ENCODE measurements at regions not wholly inside any gene's neighbourhood (a gene's known extent, or its start where the extent isn't known, plus 50 kb on each side); places are given as distances from the start of the nearest gene placed in this dataset.

DNA sequence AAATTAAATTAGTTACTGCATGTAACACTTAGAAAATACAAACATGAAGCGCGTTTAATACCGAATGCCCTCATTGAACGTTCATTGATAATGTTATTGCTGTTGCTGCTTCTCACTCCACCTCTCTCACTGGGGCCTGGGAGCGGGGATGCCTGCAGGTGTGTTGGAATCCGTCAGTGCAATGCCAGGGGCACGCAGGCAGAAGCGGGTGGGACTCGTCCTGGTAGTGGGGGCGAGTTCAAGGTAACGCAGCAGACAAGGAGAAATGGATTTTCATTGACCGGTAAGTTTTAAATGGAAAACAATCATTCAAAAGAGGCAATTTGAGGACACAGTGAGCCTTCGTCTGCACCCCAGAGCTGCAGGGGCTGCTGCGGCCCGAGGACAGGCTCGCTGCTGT, 71.2 kb upstream of the AFDN start:
- no peak for DNase-seq (ENCODE audit: low spot score)

- DNase-seq (ENCODE audit: low spot score): no peak
Observed at GRCh38 chr6:167756597-167756996, 70.1 kb upstream of the AFDN start.

DNA sequence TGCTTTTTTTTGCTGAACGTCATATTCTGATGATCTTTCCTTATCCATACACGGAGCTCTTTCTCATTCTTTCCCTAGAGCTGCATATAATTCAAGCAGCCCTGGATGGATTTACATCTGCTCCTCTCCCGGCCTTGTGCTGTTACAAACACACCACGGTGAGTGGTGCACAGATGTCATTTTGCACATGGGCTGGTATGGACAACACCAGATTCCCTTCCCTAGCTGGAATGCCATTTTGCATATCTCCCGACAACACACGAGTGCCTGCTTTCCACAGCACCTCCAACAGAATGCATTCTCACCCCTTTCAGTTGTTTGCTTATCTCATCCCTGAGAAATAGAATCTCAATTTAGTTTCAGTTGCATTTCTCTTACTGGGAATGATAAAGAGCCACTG, 69.5 kb upstream of the AFDN start:
- no peak for DNase-seq (ENCODE audit: low spot score)

GRCh38 chr6:167757821-167758220, 68.9 kb upstream of the AFDN start:
- DNase-seq (ENCODE audit: low spot score): no peak

DNA sequence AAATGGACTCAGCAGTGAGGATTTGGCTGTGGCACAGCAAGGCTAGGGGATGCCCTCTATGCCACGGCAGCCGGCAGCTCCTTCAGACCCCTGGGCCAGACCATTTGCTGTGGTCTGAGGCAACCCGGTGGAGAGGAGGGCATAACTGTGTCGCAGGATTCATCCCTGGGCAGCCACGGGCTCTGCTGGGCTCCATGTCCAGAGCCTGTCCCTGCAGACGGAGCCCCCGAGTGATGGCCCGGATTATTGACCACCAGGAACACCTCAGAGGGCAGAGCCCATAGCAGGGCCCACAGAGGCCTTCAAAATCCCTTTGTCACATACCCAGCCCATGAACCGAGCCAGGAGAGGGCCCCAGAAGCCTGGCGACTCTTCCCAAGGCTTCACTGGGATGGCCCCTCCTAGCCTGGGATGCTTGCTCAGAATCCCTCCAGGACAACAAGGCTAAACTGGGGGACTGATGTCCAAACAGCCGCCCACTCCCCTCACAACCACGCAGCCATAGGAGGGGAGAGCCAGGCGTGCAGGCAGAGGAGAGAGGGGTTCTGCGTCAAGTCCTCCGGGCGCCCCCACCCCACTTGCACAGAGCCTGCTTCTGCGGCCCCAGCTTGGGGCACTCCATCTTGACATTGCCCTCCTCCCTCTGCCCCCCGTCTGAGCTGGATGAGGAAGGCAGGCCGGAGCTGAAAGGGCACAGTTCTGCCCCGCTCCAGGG, 68.2 kb upstream of the AFDN start:
- DNase-seq (ENCODE audit: low spot score): no peak

DNA sequence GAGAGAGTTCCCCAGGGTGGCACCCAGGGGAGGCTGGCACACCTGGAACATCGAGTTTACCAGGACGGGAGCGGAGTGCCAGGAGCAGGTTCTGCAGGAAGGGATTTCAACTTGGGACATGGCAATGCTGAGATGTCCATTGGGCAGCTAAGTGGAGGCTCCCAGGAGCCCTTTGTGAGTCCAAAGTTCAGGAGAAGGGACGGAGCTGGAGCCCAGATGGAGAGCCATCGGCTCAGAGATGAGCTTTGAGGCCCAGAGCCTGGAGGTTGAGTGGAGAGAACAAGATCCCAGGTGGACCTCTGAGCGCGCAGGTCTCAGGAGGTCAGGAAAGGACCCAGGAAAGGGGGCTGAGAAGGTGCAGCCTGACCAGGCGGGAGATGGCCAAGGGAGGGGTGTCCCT, 67.5 kb upstream of the AFDN start:
- DNase-seq (ENCODE audit: low spot score): no peak

DNA sequence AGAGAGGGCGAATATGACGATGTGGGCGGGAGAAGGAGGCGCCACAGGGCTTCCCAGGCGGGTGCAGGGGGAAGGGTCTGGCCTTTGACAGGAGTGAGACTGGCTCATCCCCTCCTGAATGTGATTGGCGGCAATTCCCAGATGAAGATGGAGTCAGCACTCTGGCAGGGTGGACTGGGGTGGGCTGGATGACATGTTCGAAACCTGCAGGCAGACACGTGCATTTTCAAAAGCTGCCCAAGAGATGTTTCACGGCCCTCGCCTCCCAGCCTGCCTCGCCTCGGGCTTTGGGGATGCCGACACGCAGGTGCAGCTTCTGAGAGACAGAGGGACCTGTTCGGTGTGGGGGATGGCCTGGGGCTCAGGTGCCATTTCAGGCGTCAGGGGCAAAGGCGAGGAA, 66.8 kb upstream of the AFDN start:
- DNase-seq (ENCODE audit: low spot score): no peak

GRCh38 chr6:167760979-167761793, 65.5 kb upstream of the AFDN start:
- DNase-seq (ENCODE audit: low spot score): no peak

DNA sequence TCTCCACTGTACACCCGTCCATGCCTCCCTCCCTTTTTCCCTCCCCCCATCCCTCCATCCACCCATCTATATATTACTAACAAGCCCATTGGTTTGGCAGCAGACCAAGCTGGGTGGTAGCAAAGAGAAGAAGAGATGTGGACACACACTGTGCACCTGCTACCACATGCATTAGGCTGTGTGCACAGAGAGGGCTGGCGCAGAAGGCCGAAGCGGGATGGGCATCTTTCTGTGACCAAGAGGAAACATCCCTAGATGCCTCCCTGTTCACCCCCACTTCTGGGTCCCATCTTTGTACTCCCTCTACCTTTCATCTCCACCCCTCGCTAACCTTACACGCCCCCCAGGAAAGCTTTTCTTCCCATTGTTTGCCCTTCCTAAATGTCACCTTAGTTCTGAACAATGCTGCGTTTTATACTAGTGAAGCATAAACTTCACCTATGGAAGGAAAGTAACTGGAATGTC, 64.9 kb upstream of the AFDN start:
- DNase-seq (ENCODE audit: low spot score): no peak

- no peak for DNase-seq (ENCODE audit: low spot score)
Observed at GRCh38 chr6:167762259-167762962, 64.3 kb upstream of the AFDN start.

- no peak for DNase-seq (ENCODE audit: low spot score)
Observed at GRCh38 chr6:167763056-167763944, 63.4 kb upstream of the AFDN start.

DNA sequence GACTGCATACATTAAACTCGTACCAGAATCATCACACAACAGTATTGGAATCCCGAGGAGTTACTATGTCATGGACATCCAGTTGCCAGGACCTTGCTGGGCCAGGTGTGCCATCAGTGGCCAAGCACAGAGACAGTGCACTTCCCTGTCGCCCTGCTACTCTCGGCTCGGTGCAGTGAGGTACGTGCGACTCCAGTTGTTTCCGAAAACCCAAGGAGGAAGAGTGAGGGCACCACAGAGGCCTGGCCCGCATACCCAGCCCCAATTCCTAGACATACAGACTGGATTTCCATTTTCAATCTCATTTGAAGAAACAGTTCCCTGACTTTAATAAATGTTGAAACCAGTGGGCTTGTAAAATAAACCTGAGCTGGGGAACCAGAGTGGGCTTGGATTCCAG, 62.5 kb upstream of the AFDN start:
- no peak for DNase-seq (ENCODE audit: low spot score)

DNA sequence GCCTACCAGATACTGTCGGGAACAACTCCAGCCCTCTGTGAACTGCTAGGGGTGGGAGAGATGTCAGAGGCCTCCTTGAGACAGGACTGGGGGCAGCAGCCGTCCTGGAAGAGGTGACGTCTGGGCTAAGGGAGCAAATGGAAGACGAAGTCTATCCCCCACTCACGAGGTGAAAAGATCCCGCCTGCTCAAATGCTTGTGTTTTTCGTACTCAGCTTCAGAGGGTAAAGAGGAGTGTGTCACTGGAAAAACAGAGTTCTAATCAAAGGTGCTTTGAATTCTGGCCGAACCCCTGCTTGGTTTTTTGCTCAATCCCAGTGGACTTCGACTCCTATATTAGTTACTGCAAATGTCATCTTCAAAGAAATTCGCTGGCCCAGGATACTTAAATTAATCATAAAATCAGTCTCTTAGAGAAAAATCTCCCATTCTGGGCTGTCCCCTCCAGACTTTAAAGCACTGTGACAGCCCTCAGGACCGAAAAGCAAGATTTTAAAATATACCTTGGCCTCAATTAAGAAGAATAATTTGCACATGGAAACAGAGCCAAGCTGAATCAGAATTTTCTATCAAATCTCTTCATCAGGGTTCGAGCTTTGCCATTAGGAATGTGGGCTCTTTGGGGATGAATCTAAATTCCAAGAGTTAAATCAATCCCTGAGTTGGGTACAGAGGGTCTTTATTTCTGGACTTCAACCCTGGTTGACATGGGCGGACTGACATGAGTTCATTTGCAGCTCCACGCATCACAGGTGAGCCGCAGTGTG, 61.8 kb upstream of the AFDN start:
- DNase-seq (ENCODE audit: low spot score): no peak

DNA sequence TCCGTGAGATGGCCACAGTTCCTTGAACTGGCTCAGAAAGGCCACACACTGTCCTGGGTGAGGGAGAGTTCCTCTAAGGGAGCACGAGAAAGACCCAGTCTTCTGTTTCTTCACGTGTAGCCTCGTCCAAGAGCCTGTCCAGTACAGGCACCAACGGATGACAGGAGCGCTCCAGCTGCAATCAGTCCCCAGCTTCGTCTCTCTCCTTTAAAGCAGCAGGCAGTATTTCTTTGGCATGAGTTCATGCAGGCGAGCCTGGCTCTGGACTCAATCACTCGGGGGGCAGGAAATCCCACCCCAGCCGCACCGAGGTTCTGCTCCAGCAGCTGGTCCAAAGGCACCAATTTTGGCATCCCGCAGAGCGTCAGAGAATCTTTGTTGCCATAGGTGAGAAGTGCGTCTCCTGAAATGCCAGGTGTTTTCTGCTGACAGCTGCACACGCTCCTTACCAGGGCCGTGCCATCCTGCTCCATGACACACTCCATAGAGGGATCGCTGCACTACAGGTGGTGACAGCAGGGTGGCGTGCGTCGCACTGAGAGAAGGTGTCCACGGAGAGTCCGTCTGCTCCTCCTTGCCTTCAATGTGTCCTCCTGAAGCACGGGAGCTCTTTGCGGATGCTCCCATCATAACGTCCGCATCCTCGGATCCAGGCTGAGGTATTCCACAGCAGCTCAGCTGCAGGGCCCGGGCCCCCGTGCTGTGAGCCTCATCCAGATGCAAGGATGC, 59.6 kb upstream of the AFDN start:
- DNase-seq (ENCODE audit: low spot score): no peak

DNA sequence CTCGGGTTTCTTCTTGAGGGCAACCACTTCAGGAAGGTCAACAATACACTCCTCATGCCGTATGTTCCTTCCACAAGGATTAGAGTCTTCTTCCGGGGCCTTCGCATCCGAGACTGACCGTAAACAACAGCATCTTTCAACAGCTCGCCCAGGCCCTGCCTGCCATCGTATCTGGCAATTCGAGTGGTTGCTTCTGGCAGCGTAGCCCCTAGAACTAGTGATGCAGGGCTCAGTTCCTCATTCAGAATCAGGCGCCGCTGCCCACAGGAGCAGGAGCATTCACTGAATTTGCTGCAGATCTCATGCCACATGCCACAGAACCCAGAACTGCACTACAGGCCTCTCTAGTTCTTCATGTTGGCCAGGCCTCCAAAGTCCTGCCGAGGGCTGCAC, 59.0 kb upstream of the AFDN start:
- DNase-seq (ENCODE audit: low spot score): no peak

DNA sequence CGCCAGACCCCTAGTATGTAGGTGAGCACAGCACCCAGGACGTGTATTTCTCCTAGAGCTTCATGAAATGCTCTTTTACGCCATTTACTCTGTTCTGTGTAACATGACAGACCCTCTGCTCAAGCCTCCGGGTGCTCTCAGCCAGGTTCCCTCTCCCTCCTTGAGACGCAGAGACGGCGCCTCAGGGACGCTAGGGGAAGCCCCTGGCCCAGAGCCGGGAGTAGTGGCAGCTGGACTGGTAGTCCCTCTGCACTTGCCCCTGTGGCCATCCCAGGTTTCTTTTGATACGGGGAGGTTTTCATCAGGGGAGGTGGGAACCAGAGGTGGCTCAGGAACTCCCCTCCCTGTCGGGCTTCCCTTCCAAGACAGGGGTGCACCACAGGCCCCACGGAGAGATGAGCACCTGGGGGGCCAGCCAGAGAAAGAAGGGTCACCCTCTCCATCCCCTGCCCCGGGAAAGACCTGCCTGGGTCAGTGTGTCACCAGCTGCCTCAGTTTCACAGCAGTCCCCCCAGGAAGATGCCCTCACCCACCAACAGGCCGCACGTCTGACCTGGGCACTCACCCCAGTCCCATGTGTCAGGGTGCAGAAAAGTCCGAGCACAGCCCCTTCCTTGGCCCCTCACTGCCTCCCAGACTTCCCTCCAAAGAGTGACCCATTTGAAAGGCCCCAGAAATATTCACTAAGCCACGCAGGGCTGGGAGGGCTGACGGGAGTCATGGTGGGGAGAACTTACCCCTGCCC, 58.1 kb upstream of the AFDN start:
- no peak for DNase-seq (ENCODE audit: low spot score)

GRCh38 chr6:167769408-167770190, 57.1 kb upstream of the AFDN start:
- no peak for DNase-seq (ENCODE audit: low spot score)

GRCh38 chr6:167770291-167770955, 56.3 kb upstream of the AFDN start:
- DNase-seq (ENCODE audit: low spot score): no peak

Data from A172 (cell line).